Mucosa of gallbladder (tissue), 1 donor: ENCODE measurements at regions not wholly inside any gene's neighbourhood (a gene's known extent, or its start where the extent isn't known, plus 50 kb on each side); places are given as distances from the start of the nearest gene placed in this dataset.

ENCODE experiments used
- DNase-seq: peaks from one replicate; pipeline ENCODE4 v3.0.0-alpha.2; 2020; ENCODE audit warnings: low spot score
- donor health status: DM: no; HTN: no; CAD: no.

DNA sequence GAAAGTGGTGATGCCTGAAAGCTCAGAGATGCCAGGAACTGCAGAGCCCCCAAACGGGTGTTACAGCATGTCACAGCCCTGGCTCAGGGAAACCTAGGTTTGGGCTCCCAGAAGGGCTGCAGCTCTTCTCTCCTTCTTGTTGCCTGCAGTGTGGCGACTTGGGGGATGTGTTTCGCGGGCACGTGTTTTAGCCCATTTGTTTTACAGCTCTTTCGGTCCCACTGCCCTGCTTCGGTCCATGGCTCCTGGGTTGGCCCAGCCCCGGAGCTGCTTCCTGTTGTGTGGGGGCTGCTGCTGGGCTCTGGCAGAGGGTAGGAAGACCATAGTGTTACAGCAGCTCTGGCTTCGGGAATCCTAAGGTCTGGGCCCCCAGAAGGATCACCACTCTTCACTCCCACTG lies 222.9 kb upstream of the RIOK2 start:
- DNase-seq = no peak

DNA sequence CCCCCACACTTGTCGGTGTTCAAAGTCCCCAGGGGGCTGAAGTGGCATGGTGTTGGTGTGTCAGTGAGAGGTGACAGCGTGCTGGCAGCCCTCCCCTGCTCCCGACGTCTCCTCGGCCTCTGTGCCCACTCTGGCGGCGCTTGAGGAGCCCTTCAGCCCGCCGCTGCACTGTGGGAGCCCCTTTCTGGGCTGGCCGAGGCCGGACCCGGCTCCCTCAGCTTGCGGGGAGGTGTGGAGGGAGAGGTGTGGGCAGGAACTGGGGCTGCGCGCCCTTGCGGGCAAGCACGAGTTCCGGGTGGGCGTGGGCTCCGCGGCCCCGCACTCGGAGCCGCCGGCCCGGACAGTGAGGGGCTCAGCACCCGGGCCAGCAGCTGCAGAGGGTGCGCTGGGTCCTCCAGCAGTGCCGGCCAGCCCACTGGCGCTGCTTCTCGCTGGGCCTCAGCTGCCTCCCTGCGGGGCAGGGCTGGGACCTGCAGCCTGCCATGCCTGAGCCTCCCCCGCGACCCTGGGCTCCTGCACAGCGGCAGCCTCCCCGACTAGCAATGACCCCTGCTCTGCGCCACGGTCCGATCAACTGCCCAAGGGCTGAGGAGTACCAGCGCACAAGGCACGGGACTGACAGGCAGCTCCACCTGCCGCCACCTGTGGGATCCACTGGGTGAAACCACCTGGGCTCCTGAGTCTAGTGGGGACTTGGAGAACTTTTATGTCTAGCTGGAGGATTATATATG lies 224.1 kb upstream of the RIOK2 start:
- no peak for DNase-seq

DNA sequence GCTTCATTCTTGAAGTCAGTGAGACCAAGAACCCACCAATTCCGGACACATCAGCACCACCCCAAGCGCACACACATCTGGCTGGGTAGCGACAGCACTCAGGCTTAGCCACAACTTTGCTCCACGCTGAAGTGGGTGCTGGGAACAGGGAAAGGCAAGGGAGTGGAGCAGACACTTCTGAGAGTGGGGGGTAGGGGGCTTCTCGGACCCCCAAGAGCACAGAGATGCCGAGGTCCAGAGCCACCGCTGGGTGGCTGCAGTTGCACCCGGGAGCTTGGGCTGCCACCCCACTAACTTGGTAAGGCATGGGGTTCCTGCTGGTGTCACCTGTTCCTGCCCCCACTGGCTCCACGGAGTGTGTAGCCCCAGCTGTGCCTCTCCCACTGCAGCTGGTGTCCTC lies 225.3 kb upstream of the RIOK2 start:
- no peak for DNase-seq

DNA sequence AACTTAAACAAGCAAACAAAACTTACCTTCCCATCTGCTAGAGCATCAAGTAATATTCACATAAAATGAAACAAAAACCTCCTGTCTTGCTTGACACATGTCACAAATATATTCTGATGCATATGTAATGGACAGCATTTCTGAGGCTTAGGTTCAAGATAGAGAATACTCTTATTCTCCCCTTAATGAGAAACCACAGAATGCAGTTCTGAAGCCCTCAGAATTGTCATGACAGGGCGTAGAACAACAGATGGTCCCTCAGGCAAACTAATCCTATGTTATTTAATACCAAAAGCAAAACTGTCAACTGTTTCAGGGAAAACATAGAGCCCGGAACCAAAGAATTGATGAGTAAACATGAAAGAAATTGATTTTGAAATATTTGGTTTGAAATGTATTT lies 229.9 kb upstream of the RIOK2 start:
- DNase-seq = no peak

DNA sequence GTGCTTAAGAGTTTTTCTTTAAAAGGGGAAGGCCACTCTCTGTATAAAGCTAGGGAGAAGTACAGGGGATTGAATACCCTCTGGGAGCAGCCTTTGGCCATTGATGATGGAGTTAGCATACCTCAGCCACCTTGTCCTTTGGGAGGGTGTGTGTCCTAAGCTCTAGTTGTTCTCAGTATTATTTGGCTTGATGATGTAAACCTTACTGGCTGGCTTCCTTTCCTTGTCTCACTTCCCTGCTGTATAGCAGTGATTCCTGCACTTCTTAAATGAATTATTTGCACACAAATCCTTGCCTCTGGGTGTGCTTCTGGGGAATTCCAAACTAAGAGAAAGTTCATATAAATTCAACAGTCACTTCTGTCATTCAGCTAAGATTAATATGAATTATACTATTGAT lies 234.9 kb upstream of the RIOK2 start:
- no peak for DNase-seq

DNA sequence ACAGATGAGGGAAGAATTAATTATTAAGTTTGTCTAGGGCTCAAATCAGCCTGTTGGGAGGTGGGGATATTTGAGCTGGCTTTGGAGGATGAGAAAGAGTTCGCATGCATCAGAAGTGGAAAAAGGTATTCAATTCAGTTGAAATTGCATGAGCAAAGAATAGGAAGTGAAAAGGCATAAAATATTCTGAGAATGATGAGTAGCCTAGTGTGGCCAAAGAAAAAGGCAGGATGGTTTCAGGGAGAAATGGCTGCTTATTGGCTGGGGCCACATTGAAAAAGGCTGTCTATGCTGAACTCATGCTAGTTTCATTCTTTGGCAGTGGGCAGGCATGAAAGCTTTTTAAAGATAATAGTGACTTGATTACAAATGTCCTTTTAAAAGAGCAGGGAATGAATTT lies 235.4 kb upstream of the RIOK2 start:
- DNase-seq = no peak

DNA sequence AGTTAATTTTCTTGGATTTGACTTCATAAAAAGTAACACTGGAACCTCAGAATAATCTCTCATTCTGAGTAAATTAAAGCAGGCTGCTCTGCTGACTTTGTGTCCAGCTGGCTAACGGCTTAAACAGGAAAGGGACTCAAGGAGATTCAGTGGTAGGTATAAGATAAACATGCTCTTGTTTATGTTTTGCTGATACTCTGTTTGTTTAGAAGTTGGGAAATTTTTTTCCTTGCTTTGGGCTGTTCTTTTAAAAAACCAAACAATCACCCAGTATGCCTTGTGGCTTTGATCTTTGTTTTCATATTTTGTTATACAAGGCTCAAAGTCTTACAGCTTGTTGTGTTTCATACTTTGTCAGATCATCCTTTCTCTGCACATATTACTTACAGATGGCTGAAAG lies 237.6 kb upstream of the RIOK2 start:
- DNase-seq = no peak

DNA sequence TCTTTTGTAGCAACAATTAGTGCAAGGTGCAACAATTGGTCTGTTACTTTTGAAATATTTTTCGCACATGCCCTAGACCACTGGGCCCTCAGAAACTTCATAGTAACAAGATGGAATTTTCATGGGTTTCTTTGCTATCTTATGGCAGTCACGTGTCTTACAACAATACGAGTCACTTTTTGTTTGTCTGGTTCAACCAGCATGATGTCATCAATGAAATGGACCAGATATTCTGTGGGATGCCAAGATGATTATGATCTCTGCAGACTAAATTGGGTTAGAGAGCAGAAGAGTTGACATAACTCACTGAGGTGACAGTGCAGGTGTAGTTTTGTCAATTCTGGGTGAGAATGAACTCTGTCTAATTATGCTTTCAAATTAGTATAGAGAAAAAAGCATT lies 239.6 kb upstream of the RIOK2 start:
- no peak for DNase-seq

DNA sequence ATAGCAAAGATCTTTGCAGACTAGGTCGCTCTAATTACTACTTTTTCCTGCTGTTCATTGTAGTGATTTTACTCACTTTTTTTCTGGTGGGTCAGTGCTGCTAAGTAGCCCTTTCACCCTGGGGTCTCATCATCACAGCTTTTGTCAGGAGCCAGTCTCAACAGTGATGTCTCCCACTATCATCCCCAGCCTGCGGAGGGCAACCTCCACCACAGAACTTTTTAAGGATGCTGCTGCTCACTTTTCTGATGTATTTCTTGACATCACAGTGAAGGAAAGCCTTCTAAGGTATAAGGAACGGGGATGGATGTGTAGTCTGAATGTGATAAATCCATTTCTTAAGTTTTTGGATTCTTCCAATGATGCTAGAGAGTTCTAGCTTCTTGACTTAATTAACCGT lies 242.5 kb upstream of the RIOK2 start:
- DNase-seq = no peak

DNA sequence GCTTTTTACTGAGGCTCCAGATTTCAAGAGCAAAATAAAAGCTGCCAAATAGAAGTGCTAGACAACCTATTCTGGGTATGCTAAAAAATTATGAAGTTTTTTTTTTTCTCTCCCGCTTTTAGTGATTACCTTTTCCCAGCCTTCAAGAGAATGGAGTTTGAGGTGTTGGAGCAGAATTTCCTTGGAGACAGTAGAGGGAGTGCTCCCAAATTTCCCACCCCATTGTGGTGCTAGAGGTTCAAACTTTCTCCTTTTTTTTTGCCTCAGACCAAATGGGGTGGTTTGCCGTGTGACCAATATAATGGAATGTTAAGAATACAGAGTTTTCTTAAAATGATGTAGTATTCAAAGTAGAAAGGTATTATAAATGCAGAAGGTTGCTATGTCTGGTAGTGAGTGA lies 244.2 kb upstream of the RIOK2 start:
- DNase-seq = no peak

DNA sequence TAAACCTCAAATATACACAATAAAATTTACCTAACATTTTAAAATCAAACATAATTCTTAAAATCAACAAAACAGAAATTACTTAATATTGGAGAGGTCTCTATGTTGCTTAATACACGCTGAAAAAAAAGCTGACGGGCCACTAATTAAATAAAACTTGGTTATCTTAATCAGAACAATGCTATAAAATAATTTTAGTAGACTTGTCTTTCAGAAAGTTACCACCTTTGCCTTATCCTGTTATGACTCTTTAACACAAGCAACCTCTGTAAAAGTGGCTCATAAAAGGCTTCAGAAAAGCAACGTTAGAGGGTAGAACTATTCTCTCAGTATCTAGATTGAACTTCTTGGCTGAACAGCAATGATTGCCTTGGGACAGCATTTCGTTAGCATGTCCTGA lies 251.0 kb upstream of the RIOK2 start:
- DNase-seq = no peak

DNA sequence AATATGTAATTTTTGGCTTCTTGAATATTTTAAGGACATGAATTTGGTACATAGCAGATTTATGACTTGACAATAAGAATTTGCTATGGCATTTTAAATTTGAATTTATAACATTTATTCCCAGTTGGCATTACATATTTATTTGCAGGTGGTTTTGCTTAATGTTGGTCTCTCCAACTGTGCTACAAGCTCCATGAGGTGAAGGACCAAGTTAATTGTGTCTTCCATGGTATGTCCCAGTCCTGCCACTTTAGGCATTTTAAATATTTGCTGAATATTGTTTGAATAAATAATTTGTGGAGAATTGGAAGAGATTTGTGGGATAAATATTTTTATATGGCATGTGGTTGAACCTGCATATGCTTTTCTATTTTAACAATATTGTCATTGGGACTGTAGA lies 253.4 kb upstream of the RIOK2 start:
- no peak for DNase-seq

DNA sequence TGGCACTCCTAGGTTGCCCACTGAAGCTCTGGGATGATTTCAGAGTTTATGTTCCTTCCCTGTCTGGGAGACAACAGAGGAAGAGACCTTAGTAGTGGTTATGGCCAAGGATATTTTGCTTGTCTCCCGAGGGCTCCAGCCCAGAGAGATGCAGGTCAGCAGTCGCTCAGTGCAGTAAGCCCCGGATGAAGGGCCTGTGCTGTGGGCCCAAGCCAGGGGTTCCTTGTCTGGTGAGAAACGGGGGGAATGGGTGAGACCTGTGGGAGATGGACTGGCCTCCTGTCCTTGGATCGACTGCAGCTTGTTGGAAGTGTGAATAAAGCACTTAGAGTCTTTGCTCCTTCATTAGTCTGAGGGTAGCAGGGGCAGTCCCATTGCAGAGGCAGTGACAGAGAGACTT lies 260.7 kb upstream of the RIOK2 start:
- no peak for DNase-seq

DNA sequence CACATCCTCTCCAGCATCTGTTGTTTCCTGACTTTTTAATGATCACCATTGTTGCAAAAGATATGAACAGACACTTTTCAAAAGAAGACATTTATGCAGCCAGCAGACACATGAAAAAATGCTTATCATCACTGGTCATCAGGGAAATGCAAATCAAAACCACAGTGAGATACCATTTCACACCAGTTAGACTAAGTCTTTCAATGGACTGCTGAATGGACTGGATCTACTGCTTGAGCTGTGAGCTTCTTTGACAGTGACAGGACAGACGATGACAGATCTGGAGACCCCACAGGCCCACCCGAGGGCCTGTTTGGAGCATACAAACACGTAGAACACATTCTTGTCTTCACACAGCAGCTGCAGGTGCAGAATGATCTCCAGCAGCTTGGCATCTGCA lies 266.1 kb upstream of the RIOK2 start:
- DNase-seq = no peak

DNA sequence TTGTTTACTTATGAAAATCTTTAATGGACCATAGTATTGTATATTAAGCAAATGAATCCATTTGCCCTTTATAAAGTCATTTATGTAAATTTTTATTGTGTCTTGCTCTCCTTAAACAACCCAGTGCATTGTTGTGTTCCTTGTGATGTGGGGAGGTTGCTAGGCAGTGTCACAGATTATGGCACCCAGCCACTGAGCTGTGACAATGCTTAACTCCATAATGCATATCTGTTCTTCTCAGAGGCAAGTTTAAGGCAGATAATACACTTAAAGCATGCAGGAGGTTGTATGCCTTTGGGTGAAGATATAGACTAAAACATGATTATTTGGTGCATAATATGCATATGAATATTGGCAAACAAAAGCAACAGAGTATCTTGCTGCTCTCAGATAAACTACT lies 269.6 kb upstream of the RIOK2 start:
- DNase-seq = no peak

DNA sequence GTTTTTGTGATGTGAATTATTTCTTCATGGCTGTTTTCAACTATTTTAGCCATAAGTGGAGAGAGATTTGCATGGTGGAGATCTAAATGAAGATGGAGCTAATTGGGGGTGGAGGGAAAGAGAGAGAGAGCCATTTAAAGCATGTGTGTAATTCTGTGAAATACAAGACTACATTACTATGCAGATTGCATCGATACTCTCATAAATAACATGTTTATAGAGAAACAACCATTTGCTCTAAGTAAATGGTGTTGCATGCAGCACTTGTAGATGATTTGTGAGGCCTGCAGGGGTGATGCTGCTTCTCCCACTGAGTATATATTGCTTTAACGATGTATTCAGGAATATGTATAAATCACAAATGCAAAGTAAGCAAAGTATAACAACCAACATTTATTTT lies 270.2 kb upstream of the RIOK2 start:
- no peak for DNase-seq

DNA sequence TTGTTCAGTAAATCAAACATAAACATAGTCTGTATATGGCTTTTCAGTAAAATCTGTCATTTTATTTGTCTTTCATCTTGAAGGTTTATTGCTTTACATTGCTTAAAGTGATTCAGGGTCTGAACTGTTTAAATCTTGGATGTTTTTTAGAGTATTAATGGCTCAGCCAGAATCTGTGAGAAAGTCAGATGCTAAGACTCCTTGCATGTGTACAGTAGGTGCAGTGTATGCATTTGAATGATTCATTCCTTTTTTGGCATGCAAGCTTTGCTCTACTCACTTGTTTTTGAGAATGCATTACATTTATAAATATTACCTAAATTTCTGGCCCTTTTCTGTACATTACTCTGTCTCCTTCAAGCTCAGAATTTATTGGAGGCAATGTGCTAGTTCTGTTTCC lies 271.0 kb upstream of the RIOK2 start:
- DNase-seq = no peak

DNA sequence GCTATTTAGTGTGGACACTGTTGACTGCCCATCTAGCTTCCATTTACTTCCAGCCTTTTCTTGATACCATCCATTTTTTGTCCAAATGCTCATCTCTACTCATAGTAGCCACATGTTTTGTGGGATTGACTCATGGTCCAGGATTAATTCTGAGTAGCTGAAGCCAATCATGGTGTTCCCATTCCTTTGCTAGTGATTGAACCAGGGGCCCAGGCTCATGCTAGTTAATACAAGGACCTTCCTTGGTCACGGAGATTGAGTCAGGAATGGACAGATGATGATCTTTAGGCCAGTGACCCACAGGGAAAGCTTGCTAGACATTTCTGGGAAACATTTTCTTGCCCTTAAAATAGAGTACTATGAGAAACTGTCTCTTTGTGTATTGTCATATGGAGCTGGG lies 272.9 kb upstream of the RIOK2 start:
- no peak for DNase-seq

DNA sequence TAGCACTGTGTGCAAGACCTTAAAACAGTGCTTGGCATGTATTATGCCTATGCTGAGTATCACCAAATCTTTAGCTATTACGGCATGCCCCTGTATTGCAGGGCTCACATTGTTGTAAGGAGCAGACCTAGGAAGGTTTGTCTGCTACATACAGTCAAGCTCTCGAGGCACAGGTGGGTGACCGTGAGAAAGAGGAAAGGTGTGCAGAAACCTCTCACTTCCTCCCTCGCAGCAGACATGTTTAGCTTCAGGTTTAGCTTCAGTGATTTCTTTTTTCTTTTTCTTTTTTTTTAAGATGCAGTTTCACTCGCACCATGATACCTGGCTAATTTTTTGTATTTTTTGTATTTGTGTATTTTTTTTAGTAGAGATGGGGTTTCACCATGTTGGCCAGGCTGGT lies 275.8 kb upstream of the RIOK2 start:
- no peak for DNase-seq

DNA sequence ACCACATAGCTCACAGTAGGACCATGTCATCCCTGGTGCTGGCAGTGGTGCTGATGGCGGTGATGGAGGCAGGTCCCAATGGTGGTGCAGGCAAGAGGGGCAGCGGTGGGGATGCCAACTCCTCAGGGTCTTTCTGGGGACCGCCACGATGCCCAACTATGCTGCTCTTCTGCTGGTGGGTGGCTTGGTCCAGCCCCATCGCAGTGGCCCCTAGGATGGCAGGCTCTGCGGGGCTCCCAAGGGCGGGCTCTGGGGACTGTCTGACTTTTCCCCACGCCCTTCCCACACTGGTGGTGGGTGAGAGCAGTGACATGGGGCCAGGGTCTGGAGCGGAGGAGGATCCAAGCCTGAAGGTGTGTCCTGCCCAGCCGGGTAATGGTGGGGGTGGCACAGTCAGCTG lies 288.9 kb upstream of the RIOK2 start:
- DNase-seq = no peak

DNA sequence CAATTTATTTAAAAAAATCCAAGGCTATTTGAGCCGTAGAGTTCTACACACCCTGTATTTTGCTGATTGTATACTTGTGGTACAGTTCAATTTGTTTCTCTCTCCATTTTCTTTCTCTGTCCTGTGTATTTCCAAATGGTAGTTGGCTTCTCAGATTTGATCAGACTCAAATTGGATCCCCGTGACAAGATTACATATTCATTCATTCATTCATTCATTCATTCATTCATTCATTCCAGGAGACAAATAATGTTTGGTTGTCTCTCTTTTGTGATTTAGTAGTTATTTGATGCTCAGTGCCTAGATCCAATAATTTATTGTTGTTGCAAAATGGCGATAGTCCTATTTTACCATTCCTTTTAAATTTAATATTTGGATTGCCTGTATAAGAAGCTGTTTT lies 292.8 kb upstream of the RIOK2 start:
- DNase-seq = no peak

DNA sequence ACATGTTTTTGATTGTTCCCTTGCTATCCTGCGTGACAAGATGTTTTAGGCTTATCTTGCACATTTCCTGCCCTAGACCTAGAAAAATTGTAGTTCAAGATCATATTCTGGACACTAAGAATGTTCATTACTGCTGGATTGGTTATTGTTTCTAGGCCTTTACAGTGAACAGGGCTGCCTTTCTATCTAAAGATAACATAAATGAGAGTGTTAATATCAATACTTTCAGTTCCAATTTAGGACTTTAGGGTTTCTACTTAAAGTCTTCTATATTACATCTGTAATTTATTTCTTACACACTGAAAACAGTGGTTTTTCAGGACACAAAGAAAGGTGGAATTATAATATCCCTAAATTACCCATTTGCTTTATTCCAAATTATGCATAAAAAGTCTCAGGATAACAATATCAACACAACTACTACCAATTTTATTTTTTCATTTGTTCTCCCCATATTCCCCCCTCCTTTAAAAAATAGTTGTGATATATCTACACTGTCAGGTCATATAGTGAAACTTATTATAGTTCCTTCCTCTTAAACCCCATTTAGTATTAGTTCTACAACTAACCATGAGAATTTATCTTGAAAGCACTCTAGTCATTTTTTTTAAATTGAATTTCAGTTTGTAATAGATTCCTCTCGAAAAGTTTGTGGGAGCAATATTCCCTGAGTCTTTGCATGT lies 293.9 kb upstream of the RIOK2 start:
- DNase-seq = no peak

DNA sequence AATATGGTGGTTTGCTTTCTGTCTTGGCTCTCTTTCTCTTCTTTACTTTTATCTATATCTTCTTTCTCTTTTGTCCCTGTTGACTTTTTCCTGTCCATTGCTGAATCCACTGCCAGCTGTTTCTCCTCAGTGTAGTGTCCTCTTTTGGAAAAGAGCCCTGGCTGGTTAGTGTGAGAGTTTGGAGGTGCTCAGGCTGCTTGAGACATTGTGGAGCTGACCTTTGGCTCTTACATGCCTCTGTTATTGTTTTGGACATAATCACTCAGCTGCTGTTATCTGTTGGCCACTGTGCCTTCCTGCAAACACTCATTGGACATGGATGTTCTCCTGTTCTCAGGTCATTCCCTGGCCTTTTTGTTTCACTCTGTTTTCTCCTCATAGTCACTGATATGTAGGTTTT lies 295.4 kb upstream of the RIOK2 start:
- no peak for DNase-seq

DNA sequence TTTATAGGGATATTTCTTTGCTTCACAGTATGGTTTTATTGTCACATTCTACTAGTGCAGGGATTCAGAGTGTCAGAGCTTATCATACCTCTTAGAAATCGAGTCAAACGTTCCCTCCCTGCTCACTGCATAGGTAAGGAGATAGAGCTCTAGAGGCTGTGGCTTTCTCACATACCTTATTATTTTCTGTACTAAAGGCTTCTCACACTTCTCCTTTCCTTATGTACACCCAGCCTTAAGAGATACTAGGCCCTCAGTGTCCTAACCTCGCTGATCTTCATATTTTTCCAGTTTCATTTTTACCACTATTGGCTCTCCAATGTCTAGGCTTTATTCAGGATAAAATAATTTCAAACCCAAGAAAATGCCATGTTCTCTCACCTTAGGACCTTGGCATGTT lies 297.3 kb upstream of the RIOK2 start:
- no peak for DNase-seq
